Right cardiac atrium (tissue), 5 donors: ENCODE measurements at regions not wholly inside any gene's neighbourhood (a gene's known extent, or its start where the extent isn't known, plus 50 kb on each side); places are given as distances from the start of the nearest gene placed in this dataset.

ENCODE experiments used
- ATAC-seq, 2 donors: fragments of 200-7000 bp; cut with Tn5 transposase; one replicate each; pipeline versions ENCODE4 v1.8.0 to v1.9.1; 2020; ENCODE audit warnings: moderate library complexity in 2 of 2, mild to moderate bottlenecking in 1 of 2
- DNase-seq, 3 donors: peaks; one replicate each; pipeline ENCODE4 v3.0.0-alpha.2; 2020
- H3K27ac ChIP-seq: one replicate; pipeline ENCODE4 v1.5.1; 2013; ENCODE audit warnings: mild to moderate bottlenecking, low read length, control low read depth, moderate library complexity
- H3K27me3 ChIP-seq: one replicate; pipeline ENCODE4 v1.6.1; 2013; ENCODE audit not compliant: control insufficient read depth, insufficient read depth
- H3K4me1 ChIP-seq: one replicate; pipeline ENCODE4 v1.6.1; 2013; ENCODE audit warnings: low read length; ENCODE audit not compliant: control insufficient read depth, insufficient read depth
- H3K4me3 ChIP-seq: one replicate; pipeline ENCODE4 v1.5.1; 2013; ENCODE audit warnings: low read length, control low read depth
- H3K9me3 ChIP-seq: one replicate; pipeline ENCODE4 v1.6.1; 2013; ENCODE audit warnings: low read length; ENCODE audit not compliant: control insufficient read depth
- WGBS: extraction: QIAGEN DNeasy Blood & Tissue Kit; methylation state at CpG from one replicate; pipeline ENCODE4 v1.1.7; 2013; 5-methylcytosine and 5-hydroxymethylcytosine counted together
- intact Hi-C, 4 donors: fragments of 100-400 bp; cut with DNase I; formaldehyde crosslinking; loops; one replicate each; pipeline versions ENCODE4 v1.11.0 to v1.14.0; 2022 to 2023
- donor health status: healthy with polysubstance abuse.
- donor health status: DM: no; HTN: yes; CAD: no.
- donor health status: DM: no; HTN: no; CAD: no.
- donor health status: DM: no; HTN: yes; CAD: no; lungs with severe emphysema.
- donor health status: DM: yes; HTN: yes; CAD: no.

DNA sequence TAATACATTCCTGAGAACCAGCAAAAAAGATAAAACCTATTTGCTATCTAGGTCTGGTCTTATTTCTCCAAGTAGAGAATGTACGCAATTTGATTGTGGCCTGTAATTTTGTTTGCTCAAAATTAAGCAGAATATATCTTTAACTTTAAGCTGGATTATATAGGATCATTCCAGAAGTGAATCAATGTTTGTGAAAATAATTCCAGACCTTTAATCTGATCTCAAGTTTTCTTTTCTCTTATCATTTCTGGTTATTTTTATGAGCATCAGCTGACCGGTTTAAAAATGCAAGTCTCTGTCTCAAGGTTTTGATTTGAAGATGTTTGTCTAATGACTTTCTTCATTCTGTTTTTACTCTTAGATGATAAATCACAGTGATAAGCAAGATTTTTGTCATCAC lies 997.9 kb upstream of the FLRT2 start:
- Histone ChIP-seq H3K27me3 (no peaks in the 10 kb centered on the region), H3K4me3 (no peak overlapping the region), H3K9me3 (no peaks in the 10 kb centered on the region), H3K4me1 (no peaks in the 10 kb centered on the region), H3K27ac (no peak overlapping the region)
- WGBS, result 88% methylated on average over 2 of the region's 2 CpGs
- ATAC-seq (no peak), DNase-seq (no peak)
- intact Hi-C loops, result no loop called here

DNA sequence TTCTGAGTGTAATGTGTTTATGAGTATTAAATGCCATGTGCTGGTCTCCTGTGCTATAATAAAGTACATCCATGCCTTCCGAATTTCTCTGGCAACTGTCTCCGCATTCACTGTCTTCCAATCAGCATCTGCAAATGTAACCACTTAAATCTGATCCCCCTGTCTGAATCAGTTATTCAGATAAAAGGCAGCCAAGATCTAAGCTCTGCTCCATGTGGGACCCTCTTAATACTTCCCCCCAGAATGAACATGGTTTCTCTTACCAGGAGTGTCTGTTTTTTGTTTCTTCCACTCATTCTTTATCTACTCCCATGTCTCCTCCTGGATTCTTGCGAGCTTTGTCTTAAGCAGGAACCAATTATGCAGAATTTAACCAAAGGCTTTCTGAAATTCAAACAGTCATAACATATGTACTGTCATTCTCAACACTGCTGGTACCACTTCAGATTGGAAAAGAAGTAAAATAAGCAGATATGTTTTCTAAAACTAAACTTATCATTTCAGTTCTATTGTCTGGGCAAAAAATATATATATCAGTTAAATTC lies 996.7 kb upstream of the FLRT2 start:
- Histone ChIP-seq H3K9me3 (no peaks in the 10 kb centered on the region), H3K27me3 (no peaks in the 10 kb centered on the region), H3K4me1 (no peaks in the 10 kb centered on the region), H3K27ac (no peak overlapping the region), H3K4me3 (no peak overlapping the region)
- intact Hi-C loops, result no loop called here
- DNase-seq, result no peak
- 75% methylated on average over 3 of the region's 3 CpGs for WGBS
- no peak for ATAC-seq

DNA sequence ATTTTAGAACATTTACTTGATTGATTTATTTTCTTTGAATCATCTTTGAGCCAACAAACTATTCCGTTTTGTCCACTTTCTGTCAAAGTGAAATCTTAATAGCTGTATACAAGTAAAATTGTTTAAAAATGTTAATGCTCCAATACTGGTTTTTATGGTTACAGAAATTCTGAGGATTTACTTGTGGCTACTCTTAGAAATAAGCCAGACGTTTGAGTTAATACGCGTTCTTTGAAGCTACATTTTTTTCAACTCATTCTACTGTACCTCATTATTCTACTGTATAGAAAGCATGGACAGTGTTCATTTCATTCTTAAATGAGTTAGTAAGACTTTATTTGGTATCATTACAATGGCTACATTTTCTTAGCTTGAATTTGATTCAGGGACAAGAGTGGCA lies 996.2 kb upstream of the FLRT2 start:
- DNase-seq (no peak), ATAC-seq (no peak)
- no peak overlapping the region for H3K4me3 ChIP-seq
- intact Hi-C loops, result no loop called here
- no peak overlapping the region for H3K27ac ChIP-seq
- WGBS, result 91% methylated on average over 4 of the region's 4 CpGs
- H3K27me3 ChIP-seq, result no peaks in the 10 kb centered on the region
- H3K9me3 ChIP-seq, result no peaks in the 10 kb centered on the region
- H3K4me1 ChIP-seq, result no peaks in the 10 kb centered on the region

DNA sequence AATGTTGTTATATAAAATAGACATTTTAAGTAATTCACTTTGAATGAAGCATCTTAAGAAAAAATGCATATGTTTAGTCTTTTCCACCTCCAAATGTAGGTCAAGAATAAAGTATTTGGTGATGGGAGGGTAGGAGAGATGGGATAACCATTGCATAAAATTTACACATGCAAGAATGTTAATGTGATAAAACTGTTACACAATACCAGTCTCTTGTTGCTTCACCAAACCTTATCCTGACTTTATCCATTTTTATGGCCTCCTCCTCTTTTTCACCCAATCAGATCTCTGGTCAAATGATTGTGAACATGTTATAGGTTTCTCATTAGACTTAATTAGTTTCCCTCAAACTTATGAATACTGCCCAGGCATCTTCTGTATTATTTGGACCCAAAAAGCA lies 994.5 kb upstream of the FLRT2 start:
- H3K27ac ChIP-seq, result no peak overlapping the region
- intact Hi-C loops, result no loop called here
- ATAC-seq (no peak), DNase-seq (no peak)
- no peaks in the 10 kb centered on the region for H3K9me3 ChIP-seq
- H3K4me3 ChIP-seq, result no peak overlapping the region
- H3K4me1 ChIP-seq, result no peaks in the 10 kb centered on the region
- H3K27me3 ChIP-seq, result no peaks in the 10 kb centered on the region

DNA sequence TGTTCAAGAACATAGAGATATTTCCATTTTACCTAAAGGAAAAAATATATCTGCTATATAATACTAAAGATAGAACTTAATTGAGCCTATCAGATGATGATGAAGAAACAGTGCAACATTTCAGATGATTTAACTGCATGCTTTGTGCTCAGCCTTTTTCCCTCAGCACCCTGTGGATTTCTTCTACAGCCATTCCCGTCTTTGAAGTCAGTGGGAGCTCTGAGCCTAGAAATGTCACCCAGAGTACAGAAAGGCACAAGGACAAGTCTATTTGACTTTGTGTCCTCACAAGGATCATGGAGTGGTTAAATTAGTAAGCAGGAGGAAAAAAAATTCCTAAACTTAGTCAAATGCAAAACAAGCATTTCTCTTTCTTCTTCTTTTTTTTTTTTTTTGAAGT lies 994.0 kb upstream of the FLRT2 start:
- no peaks in the 10 kb centered on the region for H3K4me1 ChIP-seq
- ATAC-seq, result no peak
- intact Hi-C loops, result no loop called here
- DNase-seq, result no peak
- no peaks in the 10 kb centered on the region for H3K27me3 ChIP-seq
- H3K27ac ChIP-seq, result no peak overlapping the region
- WGBS, result 71% methylated on average over 1 of the region's 1 CpG
- H3K9me3 ChIP-seq, result no peaks in the 10 kb centered on the region
- H3K4me3 ChIP-seq, result no peak overlapping the region

- DNase-seq, result no peak
- Histone ChIP-seq H3K4me3 (no peak overlapping the region), H3K9me3 (no peaks in the 10 kb centered on the region), H3K27ac (no peak overlapping the region), H3K27me3 (no peaks in the 10 kb centered on the region), H3K4me1 (no peaks in the 10 kb centered on the region)
- intact Hi-C loops, result no loop called here
- ATAC-seq, result no peak
- 37% methylated on average over 2 of the region's 2 CpGs for WGBS
These were observed 988.9 kb upstream of the FLRT2 start for GRCh38 chr14:84541018-84541417.

DNA sequence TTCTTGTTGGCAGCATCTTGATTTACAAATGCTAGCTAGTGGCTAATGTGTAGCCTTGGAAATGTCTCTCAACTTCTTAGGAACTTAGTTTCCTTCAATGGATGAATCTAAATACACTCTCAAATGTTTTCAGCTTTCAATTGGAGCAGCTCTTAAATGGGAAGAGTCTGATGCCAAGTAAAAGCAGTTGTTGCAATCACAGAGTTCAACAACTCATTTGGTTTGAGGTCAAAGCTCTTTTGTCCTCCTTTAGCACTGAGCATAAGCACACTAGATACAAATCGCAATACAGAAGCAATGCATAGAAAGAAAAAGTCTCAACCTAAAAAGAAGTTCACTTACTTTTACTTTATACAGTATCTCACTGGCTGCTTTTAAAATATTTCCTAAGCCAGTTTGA lies 986.1 kb upstream of the FLRT2 start:
- WGBS, result 88% methylated on average over 1 of the region's 1 CpG
- no peak for DNase-seq
- H3K9me3 ChIP-seq, result no peaks in the 10 kb centered on the region
- no peak overlapping the region for H3K27ac ChIP-seq
- intact Hi-C loops, result no loop called here
- H3K27me3 ChIP-seq, result no peaks in the 10 kb centered on the region
- no peak for ATAC-seq
- no peaks in the 10 kb centered on the region for H3K4me1 ChIP-seq
- no peak overlapping the region for H3K4me3 ChIP-seq

- 71% methylated on average over 6 of the region's 6 CpGs for WGBS
- H3K27me3 ChIP-seq, result no peaks in the 10 kb centered on the region
- no peak for DNase-seq
- no peaks in the 10 kb centered on the region for H3K4me1 ChIP-seq
- H3K4me3 ChIP-seq, result no peak overlapping the region
- no peaks in the 10 kb centered on the region for H3K9me3 ChIP-seq
- ATAC-seq, result no peak
- intact Hi-C loops, result no loop called here
- H3K27ac ChIP-seq, result no peak overlapping the region
These were observed 985.3 kb upstream of the FLRT2 start for GRCh38 chr14:84544486-84545131.

DNA sequence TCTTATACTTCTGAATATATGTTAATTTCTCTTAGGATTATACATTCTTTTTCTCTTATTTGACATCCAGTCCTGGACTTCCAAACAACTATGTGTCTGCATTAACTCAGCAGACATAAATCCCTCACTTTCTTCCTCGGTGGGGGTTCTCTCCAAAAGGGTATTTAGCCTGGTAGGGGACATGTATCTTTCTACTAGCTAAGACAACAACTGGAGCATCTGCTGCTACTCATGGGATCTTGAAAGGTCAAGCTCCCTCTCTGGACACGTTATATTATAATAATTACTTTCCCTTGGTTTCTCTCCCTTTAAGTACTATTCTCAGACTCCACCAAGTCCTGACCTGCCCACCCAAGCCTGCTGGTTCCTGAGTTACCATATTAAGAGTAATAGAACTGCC lies 983.7 kb upstream of the FLRT2 start:
- intact Hi-C loops, result no loop called here
- Histone ChIP-seq H3K27ac (no peak overlapping the region), H3K4me1 (no peaks in the 10 kb centered on the region), H3K27me3 (no peaks in the 10 kb centered on the region), H3K4me3 (no peak overlapping the region), H3K9me3 (no peaks in the 10 kb centered on the region)
- ATAC-seq (no peak), DNase-seq (no peak)
- WGBS, result 70% methylated on average over 2 of the region's 2 CpGs

GRCh38 chr14:84554136-84554535 lies 975.8 kb upstream of the FLRT2 start:
- ATAC-seq, result no peak
- H3K9me3 ChIP-seq, result no peaks in the 10 kb centered on the region
- WGBS, result 43% methylated on average over 3 of the region's 3 CpGs
- no peak for DNase-seq
- no peaks in the 10 kb centered on the region for H3K4me1 ChIP-seq
- H3K27me3 ChIP-seq, result no peaks in the 10 kb centered on the region
- no peak overlapping the region for H3K27ac ChIP-seq
- no peak overlapping the region for H3K4me3 ChIP-seq
- intact Hi-C loops, result no loop called here

GRCh38 chr14:84555493-84555892 lies 974.5 kb upstream of the FLRT2 start:
- Histone ChIP-seq H3K4me3 (no peak overlapping the region), H3K4me1 (no peaks in the 10 kb centered on the region), H3K9me3 (no peaks in the 10 kb centered on the region), H3K27me3 (no peaks in the 10 kb centered on the region), H3K27ac (no peak overlapping the region)
- no peak for ATAC-seq
- intact Hi-C loops, result no loop called here
- no peak for DNase-seq
- 88% methylated on average over 2 of the region's 2 CpGs for WGBS

DNA sequence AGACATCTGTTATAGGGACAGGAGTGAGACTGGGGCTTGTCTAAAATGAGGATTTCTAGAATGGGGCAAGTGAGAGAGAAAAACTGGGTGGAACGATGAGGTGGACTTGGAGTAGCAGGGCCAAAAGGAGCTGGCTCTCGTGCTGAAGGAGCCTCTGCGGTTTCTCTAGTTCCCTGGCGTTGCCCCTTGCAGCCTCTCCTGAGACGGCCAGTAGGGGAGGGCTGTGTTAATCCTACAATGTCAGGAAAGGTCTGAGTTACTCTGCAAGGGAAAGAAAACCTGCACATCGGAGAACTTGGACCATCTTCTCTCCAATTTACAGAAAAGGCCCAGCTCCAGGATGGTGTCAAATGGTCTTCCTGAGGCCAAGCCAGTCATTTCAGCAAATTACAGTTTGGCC lies 963.8 kb upstream of the FLRT2 start:
- intact Hi-C loops, result no loop called here
- DNase-seq (no peak), ATAC-seq (no peak)
- Histone ChIP-seq H3K27ac (no peak overlapping the region), H3K27me3 (no peaks in the 10 kb centered on the region), H3K9me3 (no peaks in the 10 kb centered on the region), H3K4me3 (no peak overlapping the region), H3K4me1 (no peaks in the 10 kb centered on the region)
- WGBS, result 88% methylated on average over 6 of the region's 6 CpGs
